Middle frontal gyrus (tissue), 1 donor: ENCODE measurements at regions not wholly inside any gene's neighbourhood (a gene's known extent, or its start where the extent isn't known, plus 50 kb on each side); places are given as distances from the start of the nearest gene placed in this dataset.
"Not testable (repeated sequence)": the region's sequence is repeated elsewhere in the genome, so short reads cannot be mapped to it uniquely, and the experiment has no call there.

Experiments used
- DNase-seq: peaks from one replicate; pipeline ENCODE4 v3.0.0-alpha.2; 2015; ENCODE audit warnings: low spot score; ENCODE audit errors: extremely low spot score

- DNase-seq, result no peak
These were observed 540.4 kb upstream of the ZNF804A start for GRCh38 chr2:184057910-184058309.

- not testable (repeated sequence) for DNase-seq
These were observed 538.1 kb upstream of the ZNF804A start for GRCh38 chr2:184060268-184060667.

GRCh38 chr2:184067502-184067901 is 530.8 kb upstream of the ZNF804A start:
- DNase-seq, result no peak

GRCh38 chr2:184072470-184072869 is 525.9 kb upstream of the ZNF804A start:
- no peak for DNase-seq

GRCh38 chr2:184078496-184078895 is 519.8 kb upstream of the ZNF804A start:
- no peak for DNase-seq

- no peak for DNase-seq
These were observed 506.9 kb upstream of the ZNF804A start for GRCh38 chr2:184091456-184091855.

- no peak for DNase-seq
These were observed 484.5 kb upstream of the ZNF804A start for GRCh38 chr2:184113696-184114403.

- no peak for DNase-seq
These were observed 483.9 kb upstream of the ZNF804A start for GRCh38 chr2:184114439-184114838.

GRCh38 chr2:184119989-184120800 is 478.1 kb upstream of the ZNF804A start:
- DNase-seq, result no peak

GRCh38 chr2:184125867-184126266 is 472.5 kb upstream of the ZNF804A start:
- DNase-seq, result no peak

- no peak for DNase-seq
These were observed 469.3 kb upstream of the ZNF804A start for GRCh38 chr2:184129073-184129472.

- no peak for DNase-seq
These were observed 460.4 kb upstream of the ZNF804A start for GRCh38 chr2:184137955-184138354.

- DNase-seq, result no peak
These were observed 456.5 kb upstream of the ZNF804A start for GRCh38 chr2:184141866-184142265.

GRCh38 chr2:184154438-184154837 is 443.9 kb upstream of the ZNF804A start:
- no peak for DNase-seq

- no peak for DNase-seq
These were observed 442.5 kb upstream of the ZNF804A start for GRCh38 chr2:184155791-184156190.

- DNase-seq, result no peak
These were observed 441.2 kb upstream of the ZNF804A start for GRCh38 chr2:184157141-184157540.

- DNase-seq, result no peak
These were observed 435.9 kb upstream of the ZNF804A start for GRCh38 chr2:184162426-184162825.

- not testable (repeated sequence) for DNase-seq
These were observed 429.5 kb upstream of the ZNF804A start for GRCh38 chr2:184168823-184169222.

GRCh38 chr2:184169366-184169765 is 429.0 kb upstream of the ZNF804A start:
- DNase-seq, result no peak

- DNase-seq, result no peak
These were observed 423.7 kb upstream of the ZNF804A start for GRCh38 chr2:184174493-184175104.

- no peak for DNase-seq
These were observed 420.1 kb upstream of the ZNF804A start for GRCh38 chr2:184178229-184178628.

- no peak for DNase-seq
These were observed 411.9 kb upstream of the ZNF804A start for GRCh38 chr2:184186436-184186835.
